Prostate gland (tissue), 2 donors: ENCODE measurements at regions not wholly inside any gene's neighbourhood (a gene's known extent, or its start where the extent isn't known, plus 50 kb on each side); places are given as distances from the start of the nearest gene placed in this dataset.

Experiments
- POLR2A ChIP-seq: fragments of 450-650 bp; IDR thresholded peaks from one replicate; pipeline ENCODE4 v1.6.1; 2016; ENCODE audit warnings: antibody characterized with exemption, mild to moderate bottlenecking
- TF ChIP-seq, protein P1 (sequence below), 4 experiments: fragments of 200-600 bp in 2 of 4; fragments of 450-650 bp in 2 of 4; sonication (generic) in 2 of 4; IDR thresholded peaks; 1 replicate in 3 of 4; 2 replicates in 1 of 4; pipeline ENCODE4 v1.5.1; 2016 to 2019; ENCODE audit warnings: antibody characterized with exemption in 4 of 4, mild to moderate bottlenecking in 2 of 4, moderate library complexity in 2 of 4

DNA sequence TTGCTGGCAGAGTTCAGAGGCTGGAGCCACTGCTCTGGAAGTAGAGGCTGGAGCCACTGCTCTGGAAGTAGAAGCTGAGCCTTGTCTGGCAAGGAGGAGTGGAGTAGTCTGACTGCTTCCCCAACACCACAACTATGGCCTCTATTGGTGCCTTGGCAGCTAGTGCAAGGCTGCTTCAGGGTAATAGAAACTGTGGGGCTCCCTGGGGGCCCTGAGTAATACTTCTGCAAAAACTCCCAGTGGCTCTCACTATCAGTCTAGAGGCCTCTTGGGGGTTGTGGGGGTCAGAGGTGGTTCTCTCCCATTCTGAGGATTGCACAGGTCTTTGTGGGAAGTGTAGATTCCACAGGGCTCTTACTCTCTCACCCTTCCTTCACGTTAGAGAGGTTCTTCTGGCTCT is 629.0 kb upstream of the PTPRD start:
- no peak for TF ChIP-seq POLR2A
- TF ChIP-seq, protein P1, sequence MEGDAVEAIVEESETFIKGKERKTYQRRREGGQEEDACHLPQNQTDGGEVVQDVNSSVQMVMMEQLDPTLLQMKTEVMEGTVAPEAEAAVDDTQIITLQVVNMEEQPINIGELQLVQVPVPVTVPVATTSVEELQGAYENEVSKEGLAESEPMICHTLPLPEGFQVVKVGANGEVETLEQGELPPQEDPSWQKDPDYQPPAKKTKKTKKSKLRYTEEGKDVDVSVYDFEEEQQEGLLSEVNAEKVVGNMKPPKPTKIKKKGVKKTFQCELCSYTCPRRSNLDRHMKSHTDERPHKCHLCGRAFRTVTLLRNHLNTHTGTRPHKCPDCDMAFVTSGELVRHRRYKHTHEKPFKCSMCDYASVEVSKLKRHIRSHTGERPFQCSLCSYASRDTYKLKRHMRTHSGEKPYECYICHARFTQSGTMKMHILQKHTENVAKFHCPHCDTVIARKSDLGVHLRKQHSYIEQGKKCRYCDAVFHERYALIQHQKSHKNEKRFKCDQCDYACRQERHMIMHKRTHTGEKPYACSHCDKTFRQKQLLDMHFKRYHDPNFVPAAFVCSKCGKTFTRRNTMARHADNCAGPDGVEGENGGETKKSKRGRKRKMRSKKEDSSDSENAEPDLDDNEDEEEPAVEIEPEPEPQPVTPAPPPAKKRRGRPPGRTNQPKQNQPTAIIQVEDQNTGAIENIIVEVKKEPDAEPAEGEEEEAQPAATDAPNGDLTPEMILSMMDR (IDR thresholded peaks at IDR 0.05): no peak
